PC-9 (cell line): ENCODE measurements at regions not wholly inside any gene's neighbourhood (a gene's known extent, or its start where the extent isn't known, plus 50 kb on each side); places are given as distances from the start of the nearest gene placed in this dataset.

Experiments used
- EZH2 ChIP-seq: fragments of 200-600 bp; sonication (generic); IDR thresholded peaks from 2 replicates; pipeline ENCODE4 v1.8.0; 2017; ENCODE audit warnings: antibody characterized with exemption, low read depth
- TF ChIP-seq, protein P1 (sequence below): fragments of 200-600 bp; sonication (generic); conservative IDR thresholded peaks from 2 replicates; pipeline ENCODE4 v1.6.1; 2017; ENCODE audit warnings: mixed run types, antibody characterized with exemption, mild to moderate bottlenecking, moderate library complexity

GRCh38 chr3:104263477-104263876 lies 1103.2 kb upstream of the ALCAM start:
- TF ChIP-seq, protein P1, sequence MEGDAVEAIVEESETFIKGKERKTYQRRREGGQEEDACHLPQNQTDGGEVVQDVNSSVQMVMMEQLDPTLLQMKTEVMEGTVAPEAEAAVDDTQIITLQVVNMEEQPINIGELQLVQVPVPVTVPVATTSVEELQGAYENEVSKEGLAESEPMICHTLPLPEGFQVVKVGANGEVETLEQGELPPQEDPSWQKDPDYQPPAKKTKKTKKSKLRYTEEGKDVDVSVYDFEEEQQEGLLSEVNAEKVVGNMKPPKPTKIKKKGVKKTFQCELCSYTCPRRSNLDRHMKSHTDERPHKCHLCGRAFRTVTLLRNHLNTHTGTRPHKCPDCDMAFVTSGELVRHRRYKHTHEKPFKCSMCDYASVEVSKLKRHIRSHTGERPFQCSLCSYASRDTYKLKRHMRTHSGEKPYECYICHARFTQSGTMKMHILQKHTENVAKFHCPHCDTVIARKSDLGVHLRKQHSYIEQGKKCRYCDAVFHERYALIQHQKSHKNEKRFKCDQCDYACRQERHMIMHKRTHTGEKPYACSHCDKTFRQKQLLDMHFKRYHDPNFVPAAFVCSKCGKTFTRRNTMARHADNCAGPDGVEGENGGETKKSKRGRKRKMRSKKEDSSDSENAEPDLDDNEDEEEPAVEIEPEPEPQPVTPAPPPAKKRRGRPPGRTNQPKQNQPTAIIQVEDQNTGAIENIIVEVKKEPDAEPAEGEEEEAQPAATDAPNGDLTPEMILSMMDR, result no peak
- no peak for TF ChIP-seq EZH2
